ENCODE measurements at regions not wholly inside any gene's neighbourhood (a gene's known extent, or its start where the extent isn't known, plus 50 kb on each side); places are given as distances from the start of the nearest gene placed in this dataset.

- TF ChIP-seq EZH2 (IDR thresholded peaks at IDR 0.05; ENCODE audit: borderline replicate concordance, low read depth, low read length, severe bottlenecking) (no peak), POLR2AphosphoS5 (IDR thresholded peaks at IDR 0.05; ENCODE audit: insufficient read depth, low read depth, low read length) (no peak), POLR2A (IDR thresholded peaks at IDR 0.05; ENCODE audit: low read depth, low read length) (no peak), CTCF (IDR thresholded peaks at IDR 0.05; ENCODE audit: extremely low read depth in 1 of 2, insufficient read depth in 1 of 2, low read depth in 1 of 2, low read length in 2 of 2) (no peak)
Observed at GRCh38 chr11:33560729-33561128, 139.9 kb downstream of the C11orf91 start.
